Spleen (tissue), 11 donors: ENCODE measurements at regions not wholly inside any gene's neighbourhood (a gene's known extent, or its start where the extent isn't known, plus 50 kb on each side); places are given as distances from the start of the nearest gene placed in this dataset.
"Not testable (repeated sequence)": the region's sequence is repeated elsewhere in the genome, so short reads cannot be mapped to it uniquely, and the experiment has no call there.

ENCODE experiments used
- DNase-seq: peaks from one replicate; pipeline ENCODE4 v3.0.0-alpha.2; 2020
- H3K27ac ChIP-seq, 8 donors: fragments of 200-600 bp; sonication (generic) in 7 of 8; 1 replicate in 4 of 8; 2 replicates in 4 of 8; pipeline versions ENCODE4 v1.5.0 to v1.8.0; 2016 to 2021; ENCODE audit warnings: inconsistent platforms in 4 of 8, mild to moderate bottlenecking in 4 of 8, moderate library complexity in 1 of 8
- H3K27me3 ChIP-seq, 7 donors: fragments of 200-600 bp; sonication (generic) in 6 of 7; replicated peaks in 1 of 7; 1 replicate in 4 of 7; 2 replicates in 3 of 7; pipeline versions ENCODE4 v1.5.0 to v1.8.0; 2016 to 2021; ENCODE audit warnings: inconsistent platforms in 3 of 7, mild to moderate bottlenecking in 1 of 7
- H3K36me3 ChIP-seq, 6 donors: fragments of 200-600 bp; sonication (generic) in 5 of 6; 1 replicate in 4 of 6; 2 replicates in 2 of 6; pipeline versions ENCODE4 v1.5.0 to v1.8.0; 2016 to 2021; ENCODE audit warnings: inconsistent platforms in 2 of 6
- H3K4me1 ChIP-seq, 6 donors: fragments of 200-600 bp; sonication (generic) in 5 of 6; 1 replicate in 3 of 6; 2 replicates in 3 of 6; pipeline versions ENCODE4 v1.5.0 to v1.8.0; 2016 to 2021; ENCODE audit warnings: inconsistent platforms in 3 of 6
- H3K4me3 ChIP-seq, 8 donors: fragments of 200-600 bp; sonication (generic) in 7 of 8; 1 replicate in 4 of 8; 2 replicates in 4 of 8; pipeline versions ENCODE4 v1.5.0 to v1.8.0; 2016 to 2021; ENCODE audit warnings: inconsistent platforms in 4 of 8, mild to moderate bottlenecking in 4 of 8, moderate library complexity in 2 of 8
- H3K9me3 ChIP-seq, 8 donors: fragments of 200-600 bp; sonication (generic) in 7 of 8; 1 replicate in 4 of 8; 2 replicates in 4 of 8; pipeline versions ENCODE4 v1.5.0 to v1.8.0; 2016 to 2021; ENCODE audit warnings: inconsistent platforms in 4 of 8
- WGBS, 5 donors: extraction: QIAGEN DNeasy Blood & Tissue Kit in 3 of 5; methylation state at CpG; one replicate each; pipeline versions ENCODE4 v1.1.5 to v1.1.7; 2013 to 2018; 5-methylcytosine and 5-hydroxymethylcytosine counted together
- intact Hi-C: fragments of 100-400 bp; cut with DNase I; formaldehyde crosslinking; loops from one replicate; pipeline ENCODE4 v1.15.0; 2023; ENCODE audit warnings: low total_unique reads
- small RNA-seq, 4 donors: library from RNA; depleted of rRNA; stranded (forward); fragments of <200 nt; gene quantifications; one replicate each; pipeline ENCODE3, GENCODE V24; 2016
- donor health status: healthy with polysubstance abuse.
- donor health status: DM: no; HTN: no; CAD: no; lungs with moderate emphysema.
- donor health status: DM: no; HTN: no; CAD: no.
- donor health status: Bipolar disorder and iron deficiency.
- donor health status: healthy.
- donor health status: DM: no; HTN: no; CAD: no.
- donor health status: DM: yes; HTN: yes; CAD: no.

DNA sequence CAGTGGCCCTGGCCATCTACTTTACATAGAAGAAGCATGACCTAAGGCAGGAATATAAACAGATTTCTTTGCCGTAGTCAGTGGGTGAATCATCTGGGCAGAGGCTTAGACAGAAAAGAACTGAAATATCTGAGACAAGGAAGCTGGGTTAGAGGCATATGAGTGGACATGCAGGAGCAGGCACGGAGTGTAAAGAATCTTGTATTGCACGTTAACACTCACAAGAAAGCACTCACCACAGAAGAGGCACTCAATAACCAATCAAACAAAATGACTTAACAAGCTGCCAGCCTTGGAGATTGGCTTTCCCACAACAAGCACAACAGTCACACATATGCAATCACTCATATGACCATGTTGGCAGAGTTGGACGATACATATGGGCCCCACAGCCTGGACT lies 364.9 kb downstream of the FOXD4L5 start:
- intact Hi-C loops = not testable (repeated sequence)
- WGBS, 5 donors = 66 to 82% (median 70%) methylated on average over 3 to 4 of the region's 4 CpGs

DNA sequence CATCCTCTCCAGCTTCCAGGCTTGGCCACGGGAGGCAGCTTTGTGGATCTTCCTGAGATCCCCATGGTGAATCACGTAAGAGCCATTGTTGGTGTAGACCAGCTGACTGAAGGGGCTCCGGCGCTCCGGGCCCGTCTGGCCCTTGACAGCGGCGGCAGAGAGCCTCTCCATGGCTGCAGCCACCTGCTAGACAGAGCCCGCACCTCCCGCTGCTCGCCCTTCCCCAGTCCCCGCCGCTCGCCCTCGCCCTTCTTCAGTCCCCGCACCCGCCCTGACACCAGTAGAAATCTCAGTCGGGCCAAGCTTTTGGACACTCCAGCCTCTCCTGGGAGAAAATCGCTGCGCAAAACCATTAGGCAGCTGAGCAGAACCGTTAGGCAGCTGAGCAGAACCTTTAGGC lies 396.4 kb downstream of the FOXD4L5 start:
- H3K27me3 ChIP-seq, H3K36me3 ChIP-seq, H3K9me3 ChIP-seq, H3K4me1 ChIP-seq, H3K4me3 ChIP-seq, intact Hi-C loops, H3K27ac ChIP-seq, DNase-seq: not testable (repeated sequence)
- WGBS, 5 donors = 80 to 85% (median 85%) methylated on average over 14 to 16 of the region's 21 CpGs

More for the DNA sequence above, 364.9 kb downstream of the FOXD4L5 start:
- H3K4me1 ChIP-seq, H3K36me3 ChIP-seq, DNase-seq, H3K9me3 ChIP-seq, H3K27ac ChIP-seq, H3K27me3 ChIP-seq, H3K4me3 ChIP-seq: not testable (repeated sequence)

DNA sequence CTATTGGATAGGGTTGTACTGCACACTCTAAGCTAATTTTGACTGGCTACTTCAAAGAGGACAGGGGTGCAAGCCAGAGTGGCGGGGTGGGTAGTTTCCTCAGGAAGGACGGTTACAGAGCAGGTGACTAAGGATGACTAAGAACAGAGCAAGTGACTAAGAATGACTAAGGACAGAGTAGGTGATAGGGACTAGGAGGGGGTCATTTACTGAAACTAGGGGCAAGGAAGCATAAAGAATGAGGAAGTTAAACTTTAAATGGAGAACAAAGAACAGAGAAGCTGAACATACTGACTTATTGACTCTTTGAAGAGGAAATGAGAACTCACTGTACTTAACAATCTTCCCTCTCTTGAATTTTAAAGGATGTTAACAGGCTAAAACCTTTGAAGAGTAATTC lies 414.4 kb downstream of the FOXD4L5 start:
- intact Hi-C loops = not testable (repeated sequence)
- WGBS, 5 donors = 33 to 44% (median 44%) methylated on average over 2 of the region's 2 CpGs; no CpG with 5 or more reads in 2 of the 5 donors

More for the DNA sequence above, 414.4 kb downstream of the FOXD4L5 start:
- H3K27ac ChIP-seq, H3K9me3 ChIP-seq, H3K4me3 ChIP-seq, H3K27me3 ChIP-seq, H3K36me3 ChIP-seq, H3K4me1 ChIP-seq: not testable (repeated sequence)
- peak; percentile 64 for DNase-seq

Small RNAs in the stretch of these regions (small RNA-seq; reads per million reads assigned to genes)
- gene RNU6-1293P = 0 reads per million in 4 donors
